ENCODE measurements at regions not wholly inside any gene's neighbourhood (a gene's known extent, or its start where the extent isn't known, plus 50 kb on each side); places are given as distances from the start of the nearest gene placed in this dataset.
A peak's percentile ranks its signal among the peaks of the same experiment; 100 is the strongest.

GRCh38 chr16:56068314-56068713 is 123.0 kb upstream of the GNAO1 start:
- Mint-ChIP-seq H3K27me3 (peaks cover 11% of the 10 kb centered on the region), H3K36me3 (no peaks in the 10 kb centered on the region), H3K4me1 (peaks cover 14% of the 10 kb centered on the region), H3K27ac (no peak overlapping the region), H3K9me3 (no peaks in the 10 kb centered on the region), H3K4me3 (no peak overlapping the region)
- no peak for DNase-seq
- CTCF ChIA-PET: interaction anchor here (0.9 to 1.2 kb wide), 2 partner anchors 46 to 250 kb away, joined by 3 read pairs; no protein-coding TSS in a partner anchor

GRCh38 chr16:56067406-56067805 is 123.9 kb upstream of the GNAO1 start:
- no peak for DNase-seq
- Mint-ChIP-seq H3K9me3 (no peaks in the 10 kb centered on the region), H3K36me3 (no peaks in the 10 kb centered on the region), H3K27ac (no peak overlapping the region), H3K4me1 (peaks cover 14% of the 10 kb centered on the region), H3K27me3 (peaks cover 3% of the 10 kb centered on the region), H3K4me3 (no peak overlapping the region)
- CTCF ChIA-PET: interaction anchor here (0.9 to 1.2 kb wide), 2 partner anchors 45 to 251 kb away, joined by 3 read pairs; no protein-coding TSS in a partner anchor

DNA sequence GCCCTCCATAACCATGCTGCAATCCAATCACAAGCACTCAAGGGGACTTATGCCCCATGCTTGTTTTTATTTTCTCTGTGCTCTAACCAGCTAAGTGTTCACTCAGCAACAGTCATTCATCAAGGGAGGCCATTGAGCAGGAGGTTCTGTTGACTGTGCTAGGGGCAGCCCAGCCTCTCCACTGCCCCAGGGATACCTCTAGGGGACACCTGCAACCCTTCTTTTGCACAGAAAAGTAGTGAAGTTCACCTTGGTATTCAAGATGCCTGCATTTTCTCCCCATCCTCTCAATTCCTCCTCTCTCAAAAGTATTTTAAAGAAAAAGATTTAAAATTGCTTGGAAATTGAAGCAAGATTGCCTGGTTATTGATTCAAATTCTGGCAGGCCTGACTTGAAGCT is 124.7 kb upstream of the GNAO1 start:
- DNase-seq: no peak
- no peaks in the 10 kb centered on the region for H3K27me3 Mint-ChIP-seq
- no peak overlapping the region for H3K4me3 Mint-ChIP-seq
- H3K27ac Mint-ChIP-seq: no peak overlapping the region
- no peaks in the 10 kb centered on the region for H3K36me3 Mint-ChIP-seq
- CTCF ChIA-PET: no interaction called here
- H3K4me1 Mint-ChIP-seq: peaks cover 14% of the 10 kb centered on the region
- H3K9me3 Mint-ChIP-seq: no peaks in the 10 kb centered on the region

DNA sequence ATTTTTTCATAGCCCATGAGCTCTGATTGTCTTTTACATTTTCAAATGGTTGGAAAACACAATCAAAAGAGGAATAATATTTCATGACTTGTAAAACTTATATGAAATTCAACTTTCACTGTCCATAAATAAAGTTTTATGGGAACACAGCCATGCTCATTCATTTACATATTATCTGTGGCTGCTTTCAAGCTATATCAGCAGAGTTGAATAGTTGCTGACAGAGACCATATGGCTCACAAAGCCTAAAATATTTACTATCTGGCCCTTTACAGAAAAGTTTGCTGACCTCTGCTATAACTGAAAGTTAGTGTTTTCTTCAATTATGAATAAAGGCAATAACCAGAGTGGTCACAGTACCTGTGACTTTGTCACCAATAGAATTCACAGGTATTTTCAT is 128.2 kb upstream of the GNAO1 start:
- CTCF ChIA-PET: no interaction called here
- no peaks in the 10 kb centered on the region for H3K36me3 Mint-ChIP-seq
- H3K9me3 Mint-ChIP-seq: no peaks in the 10 kb centered on the region
- H3K4me1 Mint-ChIP-seq: peaks cover 4% of the 10 kb centered on the region
- H3K4me3 Mint-ChIP-seq: no peak overlapping the region
- H3K27me3 Mint-ChIP-seq: peaks cover 8% of the 10 kb centered on the region
- DNase-seq: no peak
- H3K27ac Mint-ChIP-seq: no peak overlapping the region

DNA sequence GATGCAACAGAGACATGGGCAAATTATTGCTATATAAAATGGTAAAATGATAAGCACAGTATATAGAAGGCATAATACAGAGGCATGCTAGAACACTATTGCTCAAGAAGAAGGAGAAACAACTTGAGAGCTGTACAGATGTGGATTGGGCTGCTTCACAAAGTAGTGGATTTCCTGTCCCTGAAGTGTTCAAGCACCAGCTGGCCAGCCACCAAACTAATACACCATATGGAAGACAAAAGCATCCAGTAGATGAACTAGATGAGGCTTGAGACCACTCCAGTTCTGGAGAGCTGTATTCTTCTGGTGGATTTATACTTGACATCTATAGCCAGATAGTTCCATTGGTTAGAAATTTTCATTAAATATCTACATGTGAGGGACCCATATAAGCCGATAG is 134.1 kb upstream of the GNAO1 start:
- H3K27me3 Mint-ChIP-seq: peaks cover 17% of the 10 kb centered on the region
- no peaks in the 10 kb centered on the region for H3K9me3 Mint-ChIP-seq
- H3K36me3 Mint-ChIP-seq: no peaks in the 10 kb centered on the region
- no peaks in the 10 kb centered on the region for H3K4me1 Mint-ChIP-seq
- no peak overlapping the region for H3K27ac Mint-ChIP-seq
- no peak for DNase-seq
- CTCF ChIA-PET: no interaction called here
- no peak overlapping the region for H3K4me3 Mint-ChIP-seq

GRCh38 chr16:56050916-56051315 is 140.4 kb upstream of the GNAO1 start:
- no peak for DNase-seq
- H3K4me3 Mint-ChIP-seq: no peak overlapping the region
- no peaks in the 10 kb centered on the region for H3K36me3 Mint-ChIP-seq
- no peak overlapping the region for H3K27ac Mint-ChIP-seq
- H3K27me3 Mint-ChIP-seq: peaks cover 19% of the 10 kb centered on the region
- no peaks in the 10 kb centered on the region for H3K9me3 Mint-ChIP-seq
- peaks cover 2% of the 10 kb centered on the region for H3K4me1 Mint-ChIP-seq
- CTCF ChIA-PET: no interaction called here

GRCh38 chr16:56048425-56049105 is 142.7 kb upstream of the GNAO1 start:
- CTCF ChIA-PET: interaction anchor here (0.7 kb wide), 1 partner anchor 52 kb away, joined by 3 read pairs; no protein-coding TSS in a partner anchor
- Mint-ChIP-seq H3K27me3 (peaks cover 24% of the 10 kb centered on the region), H3K4me1 (peaks cover 2% of the 10 kb centered on the region), H3K36me3 (no peaks in the 10 kb centered on the region), H3K27ac (no peak overlapping the region), H3K9me3 (no peaks in the 10 kb centered on the region), H3K4me3 (no peak overlapping the region)
- no peak for DNase-seq

DNA sequence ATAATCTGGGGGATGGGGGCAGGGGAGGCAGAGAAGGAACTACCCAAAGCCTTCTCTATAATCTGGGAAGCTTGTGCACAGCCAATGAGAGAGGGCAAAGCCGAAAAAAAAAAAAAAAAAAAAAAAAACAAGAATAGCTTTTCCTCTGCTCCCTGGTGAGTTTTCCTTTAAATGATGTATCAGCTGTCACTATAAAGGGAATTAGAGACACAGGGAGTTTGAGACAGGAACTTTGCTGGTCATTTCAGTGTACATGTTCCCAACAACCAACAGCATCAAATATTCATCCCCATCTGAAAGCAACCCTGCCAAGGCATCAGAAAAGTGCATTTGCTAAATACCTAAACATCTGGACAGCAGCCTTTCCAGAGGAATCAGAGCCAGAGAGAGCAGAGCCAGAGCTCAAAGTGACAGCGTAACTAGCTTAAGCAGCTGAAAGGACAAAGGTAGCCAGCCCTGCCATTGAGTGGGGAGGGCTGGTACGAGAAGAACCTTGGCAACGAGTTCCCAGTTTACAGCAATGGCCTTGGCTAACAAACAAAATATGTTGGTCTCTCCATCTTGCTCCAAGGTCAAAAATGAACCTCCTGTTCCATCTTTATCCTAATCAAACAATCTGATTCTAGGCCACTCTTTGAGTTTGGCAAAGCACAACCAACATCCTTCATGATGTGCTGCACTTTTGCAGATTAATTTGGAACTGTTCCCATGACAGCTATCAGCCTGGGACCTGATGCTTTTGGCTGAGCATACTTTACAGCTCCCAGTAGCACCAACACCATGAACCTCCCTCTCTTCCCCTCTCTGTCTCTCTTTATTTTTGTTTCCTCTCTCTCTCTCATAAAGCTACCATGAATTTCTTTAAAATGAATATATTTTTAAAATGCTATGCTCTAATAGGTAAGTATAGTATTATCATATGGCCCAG is 143.7 kb upstream of the GNAO1 start:
- Mint-ChIP-seq H3K27me3 (peaks cover 33% of the 10 kb centered on the region), H3K36me3 (no peaks in the 10 kb centered on the region), H3K4me3 (no peak overlapping the region), H3K4me1 (peaks cover 2% of the 10 kb centered on the region), H3K9me3 (no peaks in the 10 kb centered on the region), H3K27ac (no peak overlapping the region)
- no peak for DNase-seq
- CTCF ChIA-PET: interaction anchor here (3.3 kb wide), 1 partner anchor 271 kb away, joined by 10 read pairs; no protein-coding TSS in a partner anchor

DNA sequence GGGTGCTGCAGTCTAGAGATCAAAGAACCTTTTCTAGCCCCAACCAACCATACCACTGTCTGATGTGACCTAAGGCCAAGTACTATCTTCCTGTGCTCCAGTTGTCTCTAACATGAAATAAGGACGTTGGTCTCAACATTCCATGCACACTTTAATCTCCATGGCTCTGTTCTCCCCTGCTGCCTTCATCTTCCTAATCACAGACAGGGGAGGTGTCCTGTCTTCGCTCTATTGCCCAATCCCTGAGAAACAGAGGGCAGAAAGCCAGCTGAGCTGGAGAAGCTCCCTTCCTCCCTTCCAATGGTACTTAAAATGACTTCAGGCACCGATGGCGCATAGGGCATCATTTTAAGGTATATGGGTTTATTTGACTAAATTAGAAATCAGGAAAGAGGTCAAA is 148.9 kb upstream of the GNAO1 start:
- Mint-ChIP-seq H3K27ac (no peak overlapping the region), H3K4me1 (no peaks in the 10 kb centered on the region), H3K36me3 (no peaks in the 10 kb centered on the region), H3K9me3 (no peaks in the 10 kb centered on the region), H3K27me3 (peaks cover 29% of the 10 kb centered on the region), H3K4me3 (no peak overlapping the region)
- no peak for DNase-seq
- CTCF ChIA-PET: interaction anchor here (1.1 to 3.7 kb wide), 2 partner anchors 159 to 276 kb away, joined by 3 to 27 read pairs; no protein-coding TSS in a partner anchor

- H3K4me3 Mint-ChIP-seq: no peak overlapping the region
- DNase-seq: peak; percentile 46
- H3K27ac Mint-ChIP-seq: peak overlapping the region; percentile 3
- no peaks in the 10 kb centered on the region for H3K9me3 Mint-ChIP-seq
- H3K27me3 Mint-ChIP-seq: peaks cover 22% of the 10 kb centered on the region
- CTCF ChIA-PET: interaction anchor here (0.8 to 3.7 kb wide), 4 partner anchors 160 to 277 kb away, joined by 3 to 27 read pairs (median 3); no protein-coding TSS in a partner anchor
- no peaks in the 10 kb centered on the region for H3K4me1 Mint-ChIP-seq
- H3K36me3 Mint-ChIP-seq: no peaks in the 10 kb centered on the region
These were observed 149.6 kb upstream of the GNAO1 start for GRCh38 chr16:56041556-56042140.

DNA sequence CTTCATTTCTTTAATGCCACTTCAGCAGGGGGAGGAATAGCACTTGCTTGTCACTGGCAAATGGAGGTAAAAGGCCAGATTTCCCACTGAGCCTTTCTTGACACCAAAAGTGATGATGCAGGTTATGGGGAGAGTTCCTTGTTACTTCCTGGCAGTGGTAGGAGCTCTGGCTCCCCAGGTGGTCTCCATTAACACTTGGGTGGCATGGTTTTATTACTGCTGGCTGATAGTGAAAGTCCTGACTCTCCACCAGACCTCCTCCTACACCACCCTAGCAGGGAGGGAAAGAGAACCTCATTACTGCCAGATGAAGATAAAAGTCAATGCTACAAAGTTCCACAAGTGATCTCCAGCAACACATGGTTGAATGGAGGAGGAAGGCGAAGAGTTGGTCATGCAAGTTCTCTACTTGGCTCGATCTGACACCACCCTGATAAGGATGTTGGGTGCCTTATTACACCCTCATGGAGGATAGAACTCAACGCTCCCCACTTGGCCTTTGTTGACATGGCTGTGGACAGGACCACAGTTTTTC is 152.7 kb upstream of the GNAO1 start:
- H3K4me1 Mint-ChIP-seq: no peaks in the 10 kb centered on the region
- CTCF ChIA-PET: no interaction called here
- no peaks in the 10 kb centered on the region for H3K36me3 Mint-ChIP-seq

GRCh38 chr16:56032072-56032471 is 156.9 kb upstream of the CES5A start:
- DNase-seq: no peak
- Mint-ChIP-seq H3K4me1 (no peaks in the 10 kb centered on the region), H3K36me3 (no peaks in the 10 kb centered on the region), H3K27ac (no peak overlapping the region), H3K27me3 (peaks cover 4% of the 10 kb centered on the region), H3K4me3 (no peak overlapping the region), H3K9me3 (no peaks in the 10 kb centered on the region)
- CTCF ChIA-PET: no interaction called here

More for the DNA sequence above, 152.7 kb upstream of the GNAO1 start:
- Mint-ChIP-seq H3K9me3 (no peaks in the 10 kb centered on the region), H3K27me3 (peaks cover 14% of the 10 kb centered on the region), H3K27ac (no peak overlapping the region), H3K4me3 (no peak overlapping the region)
- no peak for DNase-seq

- no peaks in the 10 kb centered on the region for H3K36me3 Mint-ChIP-seq
- H3K27ac Mint-ChIP-seq: no peak overlapping the region
- no peak overlapping the region for H3K4me3 Mint-ChIP-seq
- no peaks in the 10 kb centered on the region for H3K4me1 Mint-ChIP-seq
- peaks cover 4% of the 10 kb centered on the region for H3K27me3 Mint-ChIP-seq
- no peak for DNase-seq
- CTCF ChIA-PET: no interaction called here
- H3K9me3 Mint-ChIP-seq: no peaks in the 10 kb centered on the region
These were observed 153.9 kb upstream of the CES5A start for GRCh38 chr16:56029026-56029425.

DNA sequence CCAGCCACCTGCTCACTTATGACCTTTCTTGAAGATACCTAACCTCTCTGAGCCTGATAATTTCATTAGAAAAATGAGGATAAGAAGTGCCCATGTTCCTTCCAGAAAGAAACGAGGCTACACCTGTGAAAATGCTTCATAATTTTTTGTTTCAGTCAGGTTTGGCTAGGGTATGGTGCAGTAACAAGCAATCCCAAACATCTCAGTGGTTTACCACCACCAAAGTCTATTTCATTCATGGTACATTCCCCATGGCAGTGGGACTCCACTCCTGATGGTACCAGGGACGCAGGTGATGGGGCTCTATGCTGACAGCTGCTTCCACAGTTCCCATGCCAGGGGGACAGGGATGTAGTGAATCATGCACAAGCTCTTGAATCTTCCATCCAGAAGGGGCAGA is 147.6 kb upstream of the CES5A start:
- Mint-ChIP-seq H3K36me3 (no peaks in the 10 kb centered on the region), H3K4me1 (no peaks in the 10 kb centered on the region), H3K9me3 (no peaks in the 10 kb centered on the region), H3K27ac (no peak overlapping the region), H3K4me3 (no peak overlapping the region), H3K27me3 (no peaks in the 10 kb centered on the region)
- DNase-seq: no peak
- CTCF ChIA-PET: interaction anchor here (0.9 kb wide), 1 partner anchor 45 kb away, joined by 3 read pairs; no protein-coding TSS in a partner anchor
